Ammon's horn (tissue), 1 donor: ENCODE measurements at regions not wholly inside any gene's neighbourhood (a gene's known extent, or its start where the extent isn't known, plus 50 kb on each side); places are given as distances from the start of the nearest gene placed in this dataset.
"Not testable (repeated sequence)": the region's sequence is repeated elsewhere in the genome, so short reads cannot be mapped to it uniquely, and the experiment has no call there.

Experiments used
- DNase-seq: peaks from one replicate; pipeline ENCODE4 v3.0.0-alpha.2; 2016; ENCODE audit warnings: low spot score

- no peak for DNase-seq
Observed at GRCh38 chr5:118377420-118377819, 610.9 kb downstream of the DTWD2 start.

GRCh38 chr5:118371973-118372831, 616.1 kb downstream of the DTWD2 start:
- no peak for DNase-seq

- DNase-seq = no peak
Observed at GRCh38 chr5:118366429-118366828, 621.9 kb downstream of the DTWD2 start.

- no peak for DNase-seq
Observed at GRCh38 chr5:118365718-118366117, 622.6 kb downstream of the DTWD2 start.

- no peak for DNase-seq
Observed at GRCh38 chr5:118354797-118355196, 633.5 kb downstream of the DTWD2 start.

- no peak for DNase-seq
Observed at GRCh38 chr5:118353970-118354369, 634.4 kb downstream of the DTWD2 start.

- no peak for DNase-seq
Observed at GRCh38 chr5:118336468-118336867, 651.9 kb downstream of the DTWD2 start.

- no peak for DNase-seq
Observed at GRCh38 chr5:118327389-118327788, 661.0 kb downstream of the DTWD2 start.

GRCh38 chr5:118326481-118327045, 661.8 kb downstream of the DTWD2 start:
- no peak for DNase-seq

- DNase-seq = no peak
Observed at GRCh38 chr5:118325931-118326330, 662.4 kb downstream of the DTWD2 start.

- DNase-seq = not testable (repeated sequence)
Observed at GRCh38 chr5:118323723-118324122, 664.6 kb downstream of the DTWD2 start.

- no peak for DNase-seq
Observed at GRCh38 chr5:118321081-118321480, 667.3 kb downstream of the DTWD2 start.

GRCh38 chr5:118320121-118320520, 668.2 kb downstream of the DTWD2 start:
- DNase-seq = no peak

GRCh38 chr5:118314931-118315330, 673.4 kb downstream of the DTWD2 start:
- no peak for DNase-seq

GRCh38 chr5:118311103-118311819, 677.1 kb downstream of the DTWD2 start:
- no peak for DNase-seq

- no peak for DNase-seq
Observed at GRCh38 chr5:118310401-118310800, 677.9 kb downstream of the DTWD2 start.

GRCh38 chr5:118303296-118303695, 685.1 kb downstream of the DTWD2 start:
- no peak for DNase-seq

GRCh38 chr5:118302786-118303185, 685.6 kb downstream of the DTWD2 start:
- no peak for DNase-seq

- no peak for DNase-seq
Observed at GRCh38 chr5:118301696-118302095, 686.7 kb downstream of the DTWD2 start.

- no peak for DNase-seq
Observed at GRCh38 chr5:118295045-118295444, 693.3 kb downstream of the DTWD2 start.

GRCh38 chr5:118293378-118293777, 695.0 kb downstream of the DTWD2 start:
- no peak for DNase-seq

GRCh38 chr5:118290204-118290603, 698.1 kb downstream of the DTWD2 start:
- no peak for DNase-seq

- DNase-seq = not testable (repeated sequence)
Observed at GRCh38 chr5:118284230-118284629, 704.1 kb downstream of the DTWD2 start.
